H9 (cell line): ENCODE measurements at regions not wholly inside any gene's neighbourhood (a gene's known extent, or its start where the extent isn't known, plus 50 kb on each side); places are given as distances from the start of the nearest gene placed in this dataset.

Experiments
- DNase-seq: peaks from one replicate; pipeline ENCODE4 v3.0.0-alpha.2; 2017
- H2AFZ ChIP-seq: one replicate; pipeline ENCODE4 v1.6.1; 2013; ENCODE audit warnings: mild to moderate bottlenecking, low read length, control low read depth, moderate library complexity
- H2AK5ac ChIP-seq: 2 replicates; pipeline ENCODE4 v1.6.1; 2013; ENCODE audit warnings: low read length, control low read depth, mixed read lengths; ENCODE audit not compliant: insufficient read length
- H2BK120ac ChIP-seq: one replicate; pipeline ENCODE4 v1.6.1; 2013; ENCODE audit warnings: low read depth, mild to moderate bottlenecking, low read length, control low read depth, inconsistent platforms; ENCODE audit not compliant: poor library complexity, severe bottlenecking
- H2BK12ac ChIP-seq: 2 replicates; pipeline ENCODE4 v1.6.1; 2013; ENCODE audit warnings: low read length, control low read depth, mixed read lengths, low read depth; ENCODE audit not compliant: insufficient read length
- H2BK15ac ChIP-seq: 2 replicates; pipeline ENCODE4 v1.6.1; 2013; ENCODE audit warnings: low read depth, low read length, control low read depth
- H2BK20ac ChIP-seq: one replicate; pipeline ENCODE4 v1.6.1; 2013; ENCODE audit warnings: low read depth, mild to moderate bottlenecking, low read length, control low read depth, inconsistent platforms; ENCODE audit not compliant: poor library complexity, severe bottlenecking
- H2BK5ac ChIP-seq: 2 replicates; pipeline ENCODE4 v1.6.1; 2013; ENCODE audit warnings: low read length, control low read depth, mixed read lengths; ENCODE audit not compliant: insufficient read length
- H3K14ac ChIP-seq: 2 replicates; pipeline ENCODE4 v1.6.1; 2013; ENCODE audit warnings: low read length, control low read depth; ENCODE audit not compliant: insufficient read depth
- H3K18ac ChIP-seq: 2 replicates; pipeline ENCODE4 v1.6.1; 2013; ENCODE audit warnings: low read depth, mild to moderate bottlenecking, mixed read lengths, low read length, control low read depth; ENCODE audit not compliant: insufficient read length
- H3K23ac ChIP-seq: 2 replicates; pipeline ENCODE4 v1.6.1; 2013; ENCODE audit warnings: low read length, control low read depth, mixed read lengths, low read depth; ENCODE audit not compliant: insufficient read length
- H3K23me2 ChIP-seq: 2 replicates; pipeline ENCODE4 v1.6.1; 2013; ENCODE audit warnings: low read depth, mild to moderate bottlenecking, mixed read lengths, low read length, control low read depth; ENCODE audit not compliant: insufficient read length, poor library complexity, severe bottlenecking
- H3K27ac ChIP-seq: 2 replicates; pipeline ENCODE4 v1.5.1; 2013; ENCODE audit warnings: low read length, control low read depth, mixed read lengths, low read depth; ENCODE audit not compliant: insufficient read length
- H3K27me3 ChIP-seq: 2 replicates; pipeline ENCODE4 v1.6.1; 2013; ENCODE audit warnings: low read length, control low read depth, inconsistent platforms; ENCODE audit not compliant: insufficient read depth
- H3K4ac ChIP-seq: 2 replicates; pipeline ENCODE4 v1.6.1; 2013; ENCODE audit warnings: low read depth, mild to moderate bottlenecking, control low read depth, inconsistent platforms, low read length, moderate library complexity
- H3K4me1 ChIP-seq: 2 replicates; pipeline ENCODE4 v1.6.1; 2013; ENCODE audit warnings: low read length, control low read depth, inconsistent platforms; ENCODE audit not compliant: insufficient read depth
- H3K4me2 ChIP-seq: 2 replicates; pipeline ENCODE4 v1.6.1; 2013; ENCODE audit warnings: low read length, control low read depth, mixed read lengths; ENCODE audit not compliant: insufficient read length, insufficient read depth
- H3K56ac ChIP-seq: 2 replicates; pipeline ENCODE4 v1.6.1; 2013; ENCODE audit warnings: low read depth, mild to moderate bottlenecking, mixed read lengths, low read length, control low read depth; ENCODE audit not compliant: insufficient read length
- H3K79me1 ChIP-seq: 2 replicates; pipeline ENCODE4 v1.6.1; 2013; ENCODE audit warnings: low read depth, mild to moderate bottlenecking, moderate library complexity, low read length, control low read depth, inconsistent platforms; ENCODE audit not compliant: insufficient read depth, poor library complexity, severe bottlenecking
- H3K79me2 ChIP-seq: 2 replicates; pipeline ENCODE4 v1.6.1; 2013; ENCODE audit warnings: low read length, control low read depth, inconsistent platforms; ENCODE audit not compliant: insufficient read depth
- H3K9ac ChIP-seq: 2 replicates; pipeline ENCODE4 v1.6.1; 2013; ENCODE audit warnings: low read length, control low read depth, mixed read lengths; ENCODE audit not compliant: insufficient read length; ENCODE audit errors: extremely low read depth
- H3K9me3 ChIP-seq: one replicate; pipeline ENCODE4 v1.6.1; 2013; ENCODE audit warnings: low read depth, low read length, inconsistent platforms; ENCODE audit not compliant: control insufficient read depth
- H3T11ph ChIP-seq: one replicate; pipeline ENCODE4 v1.6.1; 2013; ENCODE audit warnings: mild to moderate bottlenecking, low read length, control low read depth, inconsistent platforms
- H4K20me1 ChIP-seq: one replicate; pipeline ENCODE4 v1.6.1; 2013; ENCODE audit not compliant: control insufficient read depth, insufficient read length, insufficient read depth
- H4K5ac ChIP-seq: 2 replicates; pipeline ENCODE4 v1.6.1; 2013; ENCODE audit warnings: low read depth, mild to moderate bottlenecking, mixed read lengths, low read length, control low read depth; ENCODE audit not compliant: insufficient read length
- H4K8ac ChIP-seq: replicated peaks from 2 replicates; pipeline ENCODE4 v1.6.1; 2013; ENCODE audit warnings: low read length, control low read depth, mixed read lengths, low read depth; ENCODE audit not compliant: insufficient read length
- H4K91ac ChIP-seq: 2 replicates; pipeline ENCODE4 v1.6.1; 2013; ENCODE audit warnings: low read depth, mild to moderate bottlenecking, moderate library complexity, mixed read lengths, low read length, control low read depth; ENCODE audit not compliant: insufficient read length
- H3K27ac Mint-ChIP-seq, 3 experiments: 2 replicates in 2 of 3; 3 replicates in 1 of 3; pipeline ENCODE4 v1.8.0; 2020 to 2021; ENCODE audit warnings: mixed read lengths in 3 of 3, mild to moderate bottlenecking in 1 of 3, moderate library complexity in 1 of 3
- H3K27me3 Mint-ChIP-seq: 2 replicates; pipeline ENCODE4 v1.8.0; 2021; ENCODE audit warnings: low read depth, mild to moderate bottlenecking, moderate library complexity, mixed read lengths
- H3K36me3 Mint-ChIP-seq, 3 experiments: 2 replicates in 2 of 3; 3 replicates in 1 of 3; pipeline ENCODE4 v1.8.0; 2020 to 2021; ENCODE audit warnings: low read depth in 3 of 3, mixed read lengths in 3 of 3; ENCODE audit not compliant: insufficient read depth in 1 of 3
- H3K4me1 Mint-ChIP-seq, 2 experiments: 2 replicates each; pipeline ENCODE4 v1.8.0; 2020; ENCODE audit warnings: mixed read lengths in 2 of 2
- H3K4me3 Mint-ChIP-seq, 2 experiments: 2 replicates in 1 of 2; 3 replicates in 1 of 2; pipeline ENCODE4 v1.8.0; 2020 to 2021; ENCODE audit warnings: mild to moderate bottlenecking in 2 of 2, mixed read lengths in 2 of 2, moderate library complexity in 1 of 2
- H3K9me3 Mint-ChIP-seq, 2 experiments: 2 replicates in 1 of 2; 3 replicates in 1 of 2; pipeline ENCODE4 v1.8.0; 2020; ENCODE audit warnings: mild to moderate bottlenecking in 2 of 2, mixed read lengths in 2 of 2, moderate library complexity in 1 of 2
- TF ChIP-seq, protein P1 (sequence below): fragments of 200-600 bp; sonication (generic); conservative IDR thresholded peaks from 3 replicates; pipeline ENCODE4 v1.8.0; 2021; ENCODE audit warnings: antibody characterized with exemption, mild to moderate bottlenecking

DNA sequence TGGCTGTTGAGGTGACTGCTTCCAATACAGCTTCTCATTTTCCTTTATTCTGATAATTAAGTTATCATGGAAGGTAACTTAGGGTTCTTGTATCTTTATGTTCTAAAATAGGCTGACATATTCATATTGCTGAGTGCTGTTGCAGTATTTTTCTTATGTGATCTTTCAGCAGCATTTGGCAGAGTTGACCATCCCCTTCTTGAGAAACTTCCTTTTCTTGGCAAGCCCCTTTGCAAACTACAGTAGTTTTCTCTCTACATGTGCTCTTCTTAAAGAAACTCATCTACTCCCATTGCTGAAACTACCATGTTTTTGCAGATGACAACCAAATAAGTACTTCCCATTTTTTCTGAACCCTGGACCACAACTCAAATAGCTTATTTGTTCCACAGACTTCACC is 476.5 kb upstream of the TRIB2 start:
- no peak overlapping the region for H2BK5ac ChIP-seq
- Mint-ChIP-seq H3K4me3 (no peak overlapping the region), H3K36me3 (no peaks in the 10 kb centered on the region), H3K9me3 (no peaks in the 10 kb centered on the region), H3K4me1 (no peaks in the 10 kb centered on the region), H3K27ac (no peak overlapping the region), H3K27me3 (no peaks in the 10 kb centered on the region)
- H3K23ac ChIP-seq: no peak overlapping the region
- no peak overlapping the region for H2BK12ac ChIP-seq
- H3K79me1 ChIP-seq: no peaks in the 10 kb centered on the region
- no peaks in the 10 kb centered on the region for H3K79me2 ChIP-seq
- no peak overlapping the region for H3T11ph ChIP-seq
- H4K5ac ChIP-seq: no peak overlapping the region
- H4K8ac ChIP-seq: no peak overlapping the region
- H2BK15ac ChIP-seq: no peak overlapping the region
- no peaks in the 10 kb centered on the region for H3K9me3 ChIP-seq
- TF ChIP-seq, protein P1, sequence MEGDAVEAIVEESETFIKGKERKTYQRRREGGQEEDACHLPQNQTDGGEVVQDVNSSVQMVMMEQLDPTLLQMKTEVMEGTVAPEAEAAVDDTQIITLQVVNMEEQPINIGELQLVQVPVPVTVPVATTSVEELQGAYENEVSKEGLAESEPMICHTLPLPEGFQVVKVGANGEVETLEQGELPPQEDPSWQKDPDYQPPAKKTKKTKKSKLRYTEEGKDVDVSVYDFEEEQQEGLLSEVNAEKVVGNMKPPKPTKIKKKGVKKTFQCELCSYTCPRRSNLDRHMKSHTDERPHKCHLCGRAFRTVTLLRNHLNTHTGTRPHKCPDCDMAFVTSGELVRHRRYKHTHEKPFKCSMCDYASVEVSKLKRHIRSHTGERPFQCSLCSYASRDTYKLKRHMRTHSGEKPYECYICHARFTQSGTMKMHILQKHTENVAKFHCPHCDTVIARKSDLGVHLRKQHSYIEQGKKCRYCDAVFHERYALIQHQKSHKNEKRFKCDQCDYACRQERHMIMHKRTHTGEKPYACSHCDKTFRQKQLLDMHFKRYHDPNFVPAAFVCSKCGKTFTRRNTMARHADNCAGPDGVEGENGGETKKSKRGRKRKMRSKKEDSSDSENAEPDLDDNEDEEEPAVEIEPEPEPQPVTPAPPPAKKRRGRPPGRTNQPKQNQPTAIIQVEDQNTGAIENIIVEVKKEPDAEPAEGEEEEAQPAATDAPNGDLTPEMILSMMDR: no peak
- no peak overlapping the region for H3K56ac ChIP-seq
- no peaks in the 10 kb centered on the region for H3K23me2 ChIP-seq
- no peaks in the 10 kb centered on the region for H3K4me1 ChIP-seq
- no peak overlapping the region for H4K91ac ChIP-seq
- H2BK20ac ChIP-seq: no peak overlapping the region
- H3K14ac ChIP-seq: no peak overlapping the region
- no peaks in the 10 kb centered on the region for H4K20me1 ChIP-seq
- no peak overlapping the region for H2AK5ac ChIP-seq
- no peak overlapping the region for H3K27ac ChIP-seq
- no peak overlapping the region for H3K4me2 ChIP-seq
- no peak overlapping the region for H3K4ac ChIP-seq
- H2AFZ ChIP-seq: no peak overlapping the region
- no peaks in the 10 kb centered on the region for H3K27me3 ChIP-seq
- no peak overlapping the region for H2BK120ac ChIP-seq
- DNase-seq: no peak
- no peak overlapping the region for H3K9ac ChIP-seq
- no peak overlapping the region for H3K18ac ChIP-seq
